ENCODE measurements at regions not wholly inside any gene's neighbourhood (a gene's known extent, or its start where the extent isn't known, plus 50 kb on each side); places are given as distances from the start of the nearest gene placed in this dataset.

- Mint-ChIP-seq H3K4me1 (ENCODE audit: low read depth) (no peaks in the 10 kb centered on the region), H3K9me3 (peaks cover 2% of the 10 kb centered on the region), H3K36me3 (ENCODE audit: low read depth) (no peaks in the 10 kb centered on the region), H3K27ac (no peak overlapping the region), H3K27me3 (no peaks in the 10 kb centered on the region), H3K4me3 (no peak overlapping the region)
- Histone ChIP-seq H3K27me3 (ENCODE audit: control insufficient read depth in 1 of 2, insufficient read depth in 2 of 2, low read length in 2 of 2) (no peaks in the 10 kb centered on the region), H3K4me1 (ENCODE audit: insufficient read depth, low read length) (no peaks in the 10 kb centered on the region), H3K36me3 (ENCODE audit: insufficient read depth, low read length) (no peaks in the 10 kb centered on the region), H3K4me3 (ENCODE audit: low read length) (no peak overlapping the region), H3K9me3 (ENCODE audit: control insufficient read depth in 1 of 2, insufficient read depth in 1 of 2, low read length in 2 of 2) (no peaks in the 10 kb centered on the region), H3K27ac (ENCODE audit: low read depth in 1 of 2, low read length in 2 of 2) (no peak overlapping the region)
- ChIA-PET POLR2A (no interaction called here), CTCF (no interaction called here)
- TF ChIP-seq, protein P1, sequence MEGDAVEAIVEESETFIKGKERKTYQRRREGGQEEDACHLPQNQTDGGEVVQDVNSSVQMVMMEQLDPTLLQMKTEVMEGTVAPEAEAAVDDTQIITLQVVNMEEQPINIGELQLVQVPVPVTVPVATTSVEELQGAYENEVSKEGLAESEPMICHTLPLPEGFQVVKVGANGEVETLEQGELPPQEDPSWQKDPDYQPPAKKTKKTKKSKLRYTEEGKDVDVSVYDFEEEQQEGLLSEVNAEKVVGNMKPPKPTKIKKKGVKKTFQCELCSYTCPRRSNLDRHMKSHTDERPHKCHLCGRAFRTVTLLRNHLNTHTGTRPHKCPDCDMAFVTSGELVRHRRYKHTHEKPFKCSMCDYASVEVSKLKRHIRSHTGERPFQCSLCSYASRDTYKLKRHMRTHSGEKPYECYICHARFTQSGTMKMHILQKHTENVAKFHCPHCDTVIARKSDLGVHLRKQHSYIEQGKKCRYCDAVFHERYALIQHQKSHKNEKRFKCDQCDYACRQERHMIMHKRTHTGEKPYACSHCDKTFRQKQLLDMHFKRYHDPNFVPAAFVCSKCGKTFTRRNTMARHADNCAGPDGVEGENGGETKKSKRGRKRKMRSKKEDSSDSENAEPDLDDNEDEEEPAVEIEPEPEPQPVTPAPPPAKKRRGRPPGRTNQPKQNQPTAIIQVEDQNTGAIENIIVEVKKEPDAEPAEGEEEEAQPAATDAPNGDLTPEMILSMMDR (IDR thresholded peaks at IDR 0.05): no peak
- no peak for DNase-seq
- intact Hi-C loops (cut with DNase I, micrococcal nuclease): no loop called here
- no peak for ATAC-seq (ENCODE audit: poor library complexity)
Measured at GRCh38 chr10:52551046-52551445, 221.5 kb downstream of the MBL2 start.

- no peaks in the 10 kb centered on the region for H3K36me3 Mint-ChIP-seq (ENCODE audit: low read depth)
- ChIA-PET POLR2A (no interaction called here), CTCF (no interaction called here)
- no peak for DNase-seq
- ATAC-seq (ENCODE audit: poor library complexity): no peak
- H3K9me3 ChIP-seq (ENCODE audit: control insufficient read depth in 1 of 2, insufficient read depth in 1 of 2, low read length in 2 of 2): no peaks in the 10 kb centered on the region
- H3K4me3 Mint-ChIP-seq: no peak overlapping the region
- H3K4me3 ChIP-seq (ENCODE audit: low read length): no peak overlapping the region
- H3K9me3 Mint-ChIP-seq: no peaks in the 10 kb centered on the region
- H3K27me3 ChIP-seq (ENCODE audit: control insufficient read depth in 1 of 2, insufficient read depth in 2 of 2, low read length in 2 of 2): no peaks in the 10 kb centered on the region
- H3K27ac ChIP-seq (ENCODE audit: low read depth in 1 of 2, low read length in 2 of 2): no peak overlapping the region
- H3K4me1 ChIP-seq (ENCODE audit: insufficient read depth, low read length): no peaks in the 10 kb centered on the region
- H3K36me3 ChIP-seq (ENCODE audit: insufficient read depth, low read length): no peaks in the 10 kb centered on the region
- no peaks in the 10 kb centered on the region for H3K4me1 Mint-ChIP-seq (ENCODE audit: low read depth)
- H3K27ac Mint-ChIP-seq: no peak overlapping the region
- no peaks in the 10 kb centered on the region for H3K27me3 Mint-ChIP-seq
- TF ChIP-seq, protein P1 (IDR thresholded peaks at IDR 0.05): no peak
- intact Hi-C loops (cut with DNase I, micrococcal nuclease): no loop called here
Measured at GRCh38 chr10:52558090-52558489, 214.5 kb downstream of the MBL2 start.

DNA sequence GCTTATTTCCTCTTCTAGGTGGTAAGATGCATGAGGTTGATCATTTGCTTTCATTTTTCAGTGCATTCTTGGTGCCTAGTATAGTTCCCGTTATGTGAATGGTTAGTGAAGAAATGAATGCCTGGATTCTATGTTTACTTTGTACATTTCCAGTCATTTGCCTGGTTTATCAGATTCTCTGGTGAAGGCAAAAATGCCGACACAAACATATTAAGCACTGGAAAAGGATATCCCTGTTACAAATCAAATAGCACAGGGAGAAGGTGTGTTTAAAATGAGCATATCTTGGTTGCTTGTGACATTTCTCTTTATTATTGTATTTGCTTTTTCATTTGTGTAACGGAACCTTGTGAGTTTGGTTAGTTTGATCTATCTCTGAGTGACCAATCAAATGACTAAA lies 211.3 kb downstream of the MBL2 start:
- no peak overlapping the region for H3K27ac ChIP-seq (ENCODE audit: low read depth in 1 of 2, low read length in 2 of 2)
- no peaks in the 10 kb centered on the region for H3K36me3 ChIP-seq (ENCODE audit: insufficient read depth, low read length)
- intact Hi-C loops (cut with DNase I, micrococcal nuclease): no loop called here
- no peaks in the 10 kb centered on the region for H3K4me1 ChIP-seq (ENCODE audit: insufficient read depth, low read length)
- H3K4me3 ChIP-seq (ENCODE audit: low read length): no peak overlapping the region
- no peaks in the 10 kb centered on the region for H3K27me3 ChIP-seq (ENCODE audit: control insufficient read depth in 1 of 2, insufficient read depth in 2 of 2, low read length in 2 of 2)
- POLR2A ChIA-PET: no interaction called here
- no peaks in the 10 kb centered on the region for H3K9me3 ChIP-seq (ENCODE audit: control insufficient read depth in 1 of 2, insufficient read depth in 1 of 2, low read length in 2 of 2)
- TF ChIP-seq, protein P1 (IDR thresholded peaks at IDR 0.05): no peak
- Mint-ChIP-seq H3K4me1 (ENCODE audit: low read depth) (no peaks in the 10 kb centered on the region), H3K36me3 (ENCODE audit: low read depth) (no peaks in the 10 kb centered on the region), H3K27ac (no peak overlapping the region), H3K4me3 (no peak overlapping the region), H3K9me3 (no peaks in the 10 kb centered on the region), H3K27me3 (no peaks in the 10 kb centered on the region)
- no peak for ATAC-seq (ENCODE audit: poor library complexity)
- CTCF ChIA-PET: no interaction called here
- DNase-seq: no peak
